Stomach (tissue), 4 donors: ENCODE measurements at regions not wholly inside any gene's neighbourhood (a gene's known extent, or its start where the extent isn't known, plus 50 kb on each side); places are given as distances from the start of the nearest gene placed in this dataset.

Experiments used
- CTCF ChIP-seq, 7 experiments: fragments of 450-650 bp in 4 of 7; fragments of 200-600 bp in 3 of 7; sonication (generic) in 3 of 7; IDR thresholded peaks; one replicate each; pipeline ENCODE4 v1.5.1; 2016 to 2019; ENCODE audit warnings: antibody characterized with exemption in 7 of 7, control low read depth in 2 of 7, mild to moderate bottlenecking in 1 of 7
- EP300 ChIP-seq: sonication (generic); formaldehyde crosslinking; IDR thresholded peaks from one replicate; pipeline ENCODE4 v1.6.1; 2017; ENCODE audit warnings: antibody characterized with exemption
- POLR2A ChIP-seq, 4 donors: fragments of 450-650 bp; IDR thresholded peaks; one replicate each; pipeline ENCODE4 v1.6.1; 2016; ENCODE audit warnings: antibody characterized with exemption in 4 of 4, control low read depth in 2 of 4, mild to moderate bottlenecking in 1 of 4, moderate library complexity in 1 of 4
- POLR2AphosphoS5 ChIP-seq, 3 donors: sonication (generic); formaldehyde crosslinking; IDR thresholded peaks; one replicate each; pipeline ENCODE4 v1.6.1; 2016; ENCODE audit warnings: antibody characterized with exemption in 3 of 3

GRCh38 chr12:19771858-19772257, 332.6 kb downstream of the AEBP2 start:
- TF ChIP-seq CTCF (IDR thresholded peaks at IDR 0.05) = no peak
- TF ChIP-seq POLR2A (IDR thresholded peaks at IDR 0.05) = no peak
- no peak for TF ChIP-seq EP300
- TF ChIP-seq POLR2AphosphoS5 (IDR thresholded peaks at IDR 0.05) = no peak
